CD4-positive, alpha-beta T cell treated with Interleukin-21 for 1 hour (primary cell): ENCODE measurements at regions not wholly inside any gene's neighbourhood (a gene's known extent, or its start where the extent isn't known, plus 50 kb on each side); places are given as distances from the start of the nearest gene placed in this dataset.

ENCODE experiments used
- DNase-seq: peaks from one replicate; pipeline ENCODE4 v3.0.0-alpha.2; 2020

DNA sequence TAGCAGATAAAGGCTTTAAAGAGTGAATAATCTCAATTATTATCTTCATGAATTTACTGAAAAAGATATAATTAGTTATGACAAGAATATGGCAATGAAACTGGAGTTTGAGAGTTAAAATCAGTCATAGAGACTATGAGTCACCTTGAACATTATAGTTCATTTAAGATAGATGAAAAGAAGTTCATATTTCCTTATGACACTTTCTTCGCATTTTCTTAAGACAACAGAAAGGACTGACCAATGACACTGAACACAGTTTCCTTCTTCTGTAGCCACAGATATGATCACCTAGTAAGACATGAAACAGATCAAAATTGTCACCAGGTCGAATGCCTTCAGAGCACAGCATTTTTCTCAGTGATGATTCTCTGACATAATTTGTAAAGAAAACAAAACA lies 202.1 kb downstream of the KLF12 start:
- no peak for DNase-seq

DNA sequence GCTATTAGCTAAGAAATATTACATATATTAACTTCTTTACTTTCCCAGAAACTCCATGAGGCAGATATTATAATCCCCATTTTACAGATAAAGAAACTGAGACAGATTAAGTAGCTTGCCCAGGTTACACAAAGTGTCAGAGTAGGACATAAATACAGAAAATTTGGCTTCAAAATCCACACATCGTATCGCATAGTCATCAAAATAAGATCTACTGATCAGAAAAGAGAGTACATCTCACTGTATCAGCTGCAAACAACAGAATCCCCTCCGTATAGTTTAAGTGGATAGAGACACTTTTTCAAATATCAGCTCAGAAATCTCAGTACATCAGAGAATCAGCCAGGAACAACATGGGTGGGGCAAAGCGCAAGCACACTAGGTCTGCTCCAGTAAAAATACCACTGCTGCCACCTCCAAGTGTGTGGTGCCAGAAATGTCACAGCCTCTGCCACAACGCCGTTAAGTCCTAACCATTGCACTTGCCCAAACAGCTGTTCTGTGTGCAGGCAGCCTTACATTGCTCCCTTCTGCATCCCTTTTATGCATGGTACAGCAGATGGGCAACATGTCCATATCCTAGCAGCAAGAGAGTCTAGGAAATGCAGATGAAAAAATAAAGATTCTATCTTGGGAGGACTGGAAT lies 204.8 kb downstream of the KLF12 start:
- no peak for DNase-seq

DNA sequence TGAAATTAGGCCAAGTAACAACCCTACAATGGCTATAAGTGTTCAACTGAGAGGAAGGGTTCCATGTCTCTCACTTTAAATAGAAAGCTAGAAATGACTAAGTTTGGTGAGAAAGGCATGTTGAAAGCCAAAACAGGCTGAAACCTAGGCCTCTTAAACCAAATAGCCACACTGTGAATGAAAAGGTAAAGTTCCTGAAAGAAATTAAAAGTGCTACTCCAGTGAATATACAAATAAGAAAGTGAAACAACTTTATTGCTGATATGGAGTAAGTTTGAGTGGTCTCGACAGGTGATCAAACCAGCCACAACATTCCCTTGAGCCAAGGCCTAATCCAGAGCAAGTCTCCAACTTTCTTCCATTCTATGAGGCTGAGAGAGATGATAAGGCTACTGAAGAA lies 209.6 kb downstream of the KLF12 start:
- no peak for DNase-seq

DNA sequence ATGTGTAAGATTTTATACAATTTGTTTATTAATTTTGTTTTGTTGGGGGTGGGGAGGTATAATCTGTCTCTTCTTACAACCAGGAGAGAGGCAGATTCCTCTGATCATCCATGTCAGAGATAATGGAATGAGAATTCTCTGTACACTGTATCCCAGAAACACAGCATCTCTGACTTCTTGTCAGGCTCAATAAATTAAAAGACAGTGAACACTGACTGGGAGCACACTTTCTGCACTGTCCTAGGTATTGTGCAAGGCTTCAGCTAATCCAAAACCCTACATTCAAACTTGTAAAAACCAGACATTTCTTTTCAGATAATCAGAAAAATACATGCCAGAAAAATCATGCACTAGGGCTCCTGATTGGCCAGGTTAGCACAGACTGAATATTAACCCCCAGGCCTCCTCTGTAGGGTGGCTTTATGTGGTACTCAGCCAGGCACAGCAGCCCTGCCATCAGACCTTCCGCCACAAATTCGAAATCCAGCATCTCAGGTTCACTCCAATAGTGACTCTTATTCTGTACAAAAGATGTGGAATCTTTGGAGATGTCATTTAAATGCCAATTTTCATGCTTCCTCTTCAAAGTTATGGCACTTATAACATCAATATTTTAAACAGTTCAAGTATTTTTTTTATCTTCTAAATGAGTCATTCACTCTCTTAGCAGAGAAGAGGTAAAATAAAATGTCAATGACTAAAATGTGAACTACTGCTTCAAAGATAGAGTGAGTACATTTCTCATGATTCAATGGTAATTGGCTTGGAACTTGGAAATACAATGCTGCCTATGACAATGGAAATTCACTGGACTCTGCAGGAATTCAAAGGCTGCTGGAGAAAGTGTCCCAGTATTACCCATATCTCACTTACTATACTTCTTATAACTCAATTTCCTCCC lies 211.5 kb downstream of the KLF12 start:
- no peak for DNase-seq

DNA sequence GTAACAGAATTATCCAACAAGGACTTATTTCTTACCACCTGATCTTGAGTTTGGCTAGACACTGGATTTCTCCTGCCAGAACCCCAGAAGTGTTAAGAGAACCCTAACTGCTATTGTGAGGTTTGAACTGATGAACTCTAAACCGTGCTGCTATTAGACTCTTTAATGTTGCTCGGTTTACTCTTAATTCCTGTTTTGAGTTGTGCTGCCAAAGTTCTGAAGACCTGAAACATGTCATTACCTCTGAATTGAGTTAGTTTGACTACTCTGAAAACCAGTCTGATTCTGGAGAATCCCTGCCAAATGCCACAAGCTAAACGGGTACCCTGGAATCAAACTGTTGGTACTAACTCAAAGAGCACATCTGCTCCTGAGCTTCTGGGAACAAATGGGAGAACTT lies 215.5 kb downstream of the KLF12 start:
- DNase-seq = no peak

DNA sequence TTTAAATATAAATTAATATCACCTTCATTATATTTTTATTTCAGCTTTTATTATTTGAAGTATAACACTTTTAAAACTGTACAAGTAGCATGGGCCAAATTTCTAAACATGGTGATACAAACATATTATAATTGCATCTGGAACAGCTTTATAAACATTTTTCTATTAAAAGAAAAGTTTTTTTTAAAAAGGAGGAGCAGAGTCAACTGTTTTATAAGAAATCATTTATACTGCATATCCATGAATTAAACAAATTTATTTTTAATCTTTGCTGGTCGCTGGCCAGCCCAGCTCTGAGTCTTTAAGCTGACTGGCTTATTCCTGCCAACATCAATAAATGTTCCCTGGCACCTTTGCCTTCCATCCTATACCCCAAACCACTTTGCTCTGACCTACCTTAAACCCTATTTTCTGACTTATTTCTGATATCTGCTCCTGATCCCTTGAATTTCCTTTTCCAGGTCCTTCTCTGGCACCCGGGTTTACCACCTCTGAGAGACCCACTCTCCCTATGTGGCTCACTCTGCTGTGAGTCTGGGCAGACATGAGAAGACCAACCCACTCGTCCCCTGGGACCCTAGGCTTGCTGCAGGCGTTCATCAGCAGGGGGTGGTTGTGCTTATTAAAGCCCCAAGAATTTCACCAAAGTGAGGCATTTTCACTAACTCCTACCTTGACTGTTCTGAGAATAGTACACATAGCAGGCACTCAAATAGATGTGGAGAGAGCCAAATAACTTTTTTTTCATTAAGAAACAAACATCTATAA lies 220.3 kb downstream of the KLF12 start:
- DNase-seq = no peak

DNA sequence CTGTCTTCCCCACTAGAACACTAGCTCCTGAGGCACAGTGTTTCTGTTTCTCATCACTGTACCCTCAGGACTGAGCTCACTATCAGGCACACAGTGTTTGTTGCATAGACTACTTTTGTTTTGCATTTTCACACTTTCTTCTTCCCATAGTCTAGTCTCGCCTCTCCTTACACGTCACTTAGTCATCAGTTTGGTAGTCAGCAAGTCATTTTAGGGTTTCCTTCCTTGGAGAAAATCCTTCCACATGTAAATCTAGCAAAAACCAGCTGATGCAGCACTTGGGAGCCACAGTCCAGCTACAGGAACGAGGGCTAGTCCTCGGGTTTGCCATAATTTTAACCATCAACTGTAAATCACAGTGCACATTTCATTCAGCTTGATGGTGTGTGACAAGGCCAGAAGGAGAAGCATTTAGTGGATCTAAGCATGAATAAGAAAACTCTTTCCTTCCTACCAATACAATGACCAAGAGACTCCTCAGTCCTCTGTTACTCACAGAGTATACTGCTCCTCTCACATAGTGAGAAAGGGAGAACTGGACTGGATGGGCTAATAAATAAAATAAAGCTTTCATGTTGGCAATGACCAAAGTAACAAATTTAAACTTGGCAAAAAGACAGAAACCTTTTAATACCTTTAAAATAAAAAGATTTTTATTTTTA lies 221.0 kb downstream of the KLF12 start:
- DNase-seq = peak; percentile 1

DNA sequence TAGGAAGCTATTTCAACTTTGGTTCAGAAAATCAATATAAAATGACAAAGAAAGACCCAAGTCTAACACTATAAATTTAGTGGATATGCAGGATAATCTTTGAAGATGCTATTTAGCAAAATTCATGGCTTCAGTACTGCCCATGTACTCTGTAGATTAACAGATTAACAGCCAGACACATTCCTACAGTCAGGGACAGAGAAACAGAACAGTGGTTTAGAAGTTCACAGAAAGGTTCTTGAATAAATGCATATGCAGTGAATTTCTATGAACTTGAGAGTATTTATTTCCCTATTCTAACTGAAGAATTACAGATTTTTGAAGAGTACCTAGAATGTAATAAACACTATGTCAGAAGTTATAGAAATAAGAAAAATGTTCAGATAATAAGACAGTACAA lies 222.8 kb downstream of the KLF12 start:
- DNase-seq = no peak

DNA sequence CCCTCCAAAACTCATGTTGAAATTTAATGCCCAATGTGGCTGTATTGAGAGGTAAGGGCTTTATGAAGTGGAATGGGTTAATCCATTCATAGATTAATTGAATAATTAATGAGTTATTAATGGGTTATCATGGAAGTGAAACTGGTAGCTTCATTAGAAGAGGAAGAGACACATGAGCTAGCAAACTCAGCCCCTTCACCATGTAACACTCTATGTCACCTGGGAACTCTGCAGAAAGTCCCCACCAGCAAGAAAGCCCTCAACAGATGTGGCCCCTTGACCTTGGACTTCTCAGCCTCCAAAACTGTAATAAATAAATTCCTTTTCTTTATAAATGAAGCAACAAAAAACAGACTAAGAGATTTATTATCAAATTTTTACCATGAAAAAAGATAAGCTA lies 223.5 kb downstream of the KLF12 start:
- no peak for DNase-seq

DNA sequence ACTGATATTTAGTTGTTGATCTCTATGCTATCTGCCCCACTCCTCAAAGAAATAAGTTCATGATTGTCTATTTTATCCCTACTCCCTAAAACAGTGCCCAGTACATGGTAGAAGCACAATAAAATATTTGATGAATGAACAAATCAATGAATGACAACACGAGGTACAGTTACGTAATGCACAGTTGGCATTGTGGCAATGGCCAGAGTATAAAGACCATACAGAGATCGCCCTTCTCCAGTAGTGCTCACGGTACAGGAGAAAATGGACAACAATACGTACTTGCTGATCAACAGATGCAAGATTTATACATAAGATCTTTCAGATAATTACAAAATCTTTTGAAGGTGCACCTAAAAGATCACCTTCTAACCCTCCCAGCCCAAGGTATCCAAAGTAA lies 225.4 kb downstream of the KLF12 start:
- DNase-seq = no peak

DNA sequence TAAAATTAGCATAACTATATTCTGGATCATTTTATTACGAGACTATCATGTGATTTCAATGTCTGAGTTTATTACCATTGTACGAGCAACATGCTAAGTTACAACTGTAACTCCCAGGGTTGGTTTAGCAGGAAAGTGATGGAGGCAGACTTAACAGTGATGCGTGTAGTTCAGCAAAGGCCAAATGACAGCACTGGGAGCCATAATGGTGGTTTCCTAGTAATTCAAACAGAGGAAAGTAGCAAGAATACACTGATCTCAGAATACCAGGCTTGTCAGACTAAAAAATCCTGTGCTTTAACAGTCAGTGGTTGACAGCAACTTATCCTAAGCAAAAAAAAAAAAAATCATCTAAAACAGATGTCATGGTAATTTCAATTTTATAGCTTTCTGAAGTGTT lies 229.6 kb downstream of the KLF12 start:
- no peak for DNase-seq

DNA sequence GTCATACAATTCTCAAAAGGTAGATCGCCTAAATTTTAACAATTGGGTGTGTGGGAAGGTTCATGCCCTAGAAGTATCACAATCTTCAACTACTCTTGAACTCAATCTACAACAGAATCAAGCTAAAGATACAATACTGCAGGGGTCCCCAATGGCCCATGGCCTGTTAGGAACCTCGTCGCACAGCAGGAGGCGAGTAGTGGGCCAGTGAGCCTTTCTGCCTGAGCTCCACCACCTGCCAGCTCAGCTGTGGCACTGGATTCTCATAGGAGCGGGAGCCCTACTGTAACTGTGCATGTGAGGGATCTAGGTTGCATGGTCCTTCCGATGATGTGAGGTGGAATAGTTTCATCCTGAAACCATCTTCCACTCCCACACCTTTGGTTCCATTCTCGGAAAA lies 230.6 kb downstream of the KLF12 start:
- no peak for DNase-seq

DNA sequence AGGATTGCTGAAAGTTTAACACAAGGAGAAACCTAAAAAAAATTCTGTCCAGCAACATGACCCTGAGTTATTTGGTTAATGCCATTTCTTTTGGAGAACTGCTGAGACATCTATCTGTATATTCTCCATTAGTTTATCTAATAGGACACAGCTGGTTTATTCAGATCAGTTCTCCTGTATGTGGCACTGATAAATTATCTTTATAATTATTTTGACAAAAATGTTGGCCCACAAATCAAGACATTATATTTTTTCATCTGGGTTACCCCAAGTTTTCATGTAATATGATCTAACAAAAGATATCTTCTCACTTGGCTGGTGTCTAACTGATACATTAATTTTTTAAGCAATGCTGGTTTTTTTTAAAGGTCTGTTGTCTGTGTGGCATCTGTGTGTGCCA lies 231.4 kb downstream of the KLF12 start:
- no peak for DNase-seq

DNA sequence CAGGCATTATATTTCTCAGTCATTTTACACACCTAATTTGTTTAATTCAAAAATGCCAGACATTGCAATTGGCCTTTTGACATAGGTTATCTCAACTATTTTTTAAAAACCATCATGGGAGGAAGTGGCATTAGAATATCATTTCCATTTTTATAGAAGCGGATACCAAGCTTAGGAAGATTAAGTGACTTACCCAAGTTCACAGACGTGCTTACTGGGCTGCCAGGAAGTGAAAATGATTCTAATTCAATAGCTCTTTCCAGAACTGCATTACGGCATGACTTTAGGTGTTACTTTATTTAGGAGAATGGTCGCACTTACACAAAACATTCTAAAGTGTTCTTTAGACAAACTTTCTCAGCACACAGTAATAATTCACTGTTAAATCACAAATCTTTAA lies 231.9 kb downstream of the KLF12 start:
- DNase-seq = no peak

DNA sequence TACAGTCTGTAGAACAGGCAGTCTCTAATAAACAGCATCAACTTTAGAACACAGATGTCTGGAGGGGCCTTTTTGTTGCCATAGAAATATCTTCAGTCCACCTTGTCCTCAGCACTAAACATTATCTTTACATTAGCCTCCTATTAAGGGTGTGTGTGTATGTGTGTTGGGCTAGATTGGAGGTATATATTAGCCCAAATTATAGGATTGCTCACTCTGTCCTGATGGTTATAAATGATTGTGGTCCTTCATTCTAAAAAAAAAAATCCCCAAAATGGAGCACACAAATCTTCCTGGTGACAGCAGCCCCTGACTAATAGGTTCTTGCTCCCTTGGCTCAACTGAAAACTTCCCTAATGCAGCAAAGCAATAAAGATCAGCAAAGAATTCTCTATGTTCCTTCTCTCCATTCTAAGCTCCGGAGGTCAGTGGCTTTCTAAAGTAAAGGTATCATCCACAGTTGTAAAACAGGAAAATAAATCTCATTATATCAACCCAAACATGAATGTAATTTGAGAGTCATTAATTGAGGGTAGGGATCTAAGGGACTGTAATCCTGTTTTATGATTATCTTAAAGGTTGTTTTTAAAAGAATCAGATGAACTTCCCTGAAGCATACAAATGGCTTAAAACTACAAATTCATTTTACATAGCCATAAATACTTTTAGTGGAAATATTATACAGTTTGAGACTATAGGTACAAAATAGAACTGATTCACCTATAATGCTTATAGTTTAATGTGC lies 232.7 kb downstream of the KLF12 start:
- no peak for DNase-seq

DNA sequence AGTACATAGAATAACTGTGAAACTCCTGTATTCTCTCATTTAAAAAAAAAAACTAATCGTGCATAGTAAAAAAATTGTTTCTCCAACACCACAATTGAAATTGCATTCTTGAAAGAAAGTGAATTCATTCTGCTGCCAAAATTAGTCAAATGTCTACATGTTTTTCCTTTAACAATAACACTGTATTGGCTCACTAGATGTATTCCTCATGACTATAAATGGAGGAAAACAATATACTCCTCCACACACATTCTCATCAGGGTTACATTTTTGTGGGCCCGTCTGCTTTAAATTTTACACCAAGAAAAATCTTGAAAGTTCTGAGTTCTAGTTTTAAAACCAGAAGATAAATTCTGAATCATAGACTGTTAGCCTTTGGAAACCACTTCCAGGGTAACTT lies 233.6 kb downstream of the KLF12 start:
- DNase-seq = no peak

DNA sequence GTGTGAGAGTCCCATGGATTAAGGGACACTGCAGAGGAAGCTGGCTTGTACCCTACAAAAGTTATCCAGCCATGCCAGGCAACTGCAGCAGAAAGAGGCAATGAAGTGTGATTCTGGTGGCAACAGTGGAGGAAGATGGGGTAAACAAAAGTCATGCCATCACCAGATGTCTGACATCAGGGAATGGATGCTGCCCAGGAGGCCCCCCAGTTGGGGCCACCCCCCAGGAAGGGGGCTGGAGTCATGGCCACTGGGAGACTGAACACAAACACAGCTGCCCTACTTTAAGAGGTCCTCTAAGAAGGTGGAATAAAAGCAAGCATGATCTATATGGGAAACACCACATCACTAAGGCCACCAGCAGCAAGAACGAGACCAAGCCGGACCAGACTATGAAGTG lies 235.3 kb downstream of the KLF12 start:
- no peak for DNase-seq

DNA sequence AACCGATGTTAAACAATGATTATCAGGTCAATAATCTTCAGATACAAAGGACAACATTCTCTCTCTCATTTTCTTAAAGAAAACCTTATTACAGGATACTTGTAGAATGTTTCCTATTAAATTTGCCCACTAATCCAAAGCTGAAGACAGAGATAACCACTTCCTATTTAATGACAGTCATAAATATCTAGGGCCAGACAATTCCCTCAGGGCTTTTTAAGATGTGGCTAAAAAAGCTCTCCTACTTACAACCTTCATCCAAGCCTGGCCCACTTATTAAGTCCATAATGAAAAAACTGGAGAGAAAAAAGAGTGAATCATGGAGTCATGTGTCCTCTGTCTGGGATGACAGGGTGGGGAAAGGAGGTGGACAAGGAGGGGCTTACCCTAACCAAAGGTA lies 235.9 kb downstream of the KLF12 start:
- DNase-seq = no peak

DNA sequence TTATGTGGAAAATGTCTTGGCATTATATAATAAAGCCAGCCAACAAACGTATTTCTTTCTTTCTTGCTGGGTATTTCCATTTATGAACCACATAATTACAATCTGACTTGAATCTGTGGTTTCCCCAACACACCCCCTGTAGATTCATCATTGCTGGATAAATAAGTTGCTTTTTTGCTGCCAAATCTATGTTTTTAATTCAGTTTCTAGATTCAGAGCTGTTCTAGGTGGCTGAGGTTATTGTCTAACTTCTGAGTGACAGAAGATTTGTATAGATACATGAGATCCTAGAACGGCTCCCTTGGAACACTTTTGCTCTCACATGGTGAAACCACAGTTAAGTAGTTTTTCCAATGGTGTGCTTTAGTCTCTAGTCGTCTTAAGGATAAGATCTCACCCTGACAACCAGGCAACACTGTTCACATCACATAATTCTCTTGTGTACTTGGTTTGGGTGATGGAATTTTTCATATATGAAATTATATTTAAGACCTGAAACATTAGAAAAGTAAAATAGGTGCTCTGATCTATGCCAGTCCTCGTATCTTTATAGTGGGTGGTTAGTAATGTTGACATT lies 239.1 kb downstream of the KLF12 start:
- no peak for DNase-seq

DNA sequence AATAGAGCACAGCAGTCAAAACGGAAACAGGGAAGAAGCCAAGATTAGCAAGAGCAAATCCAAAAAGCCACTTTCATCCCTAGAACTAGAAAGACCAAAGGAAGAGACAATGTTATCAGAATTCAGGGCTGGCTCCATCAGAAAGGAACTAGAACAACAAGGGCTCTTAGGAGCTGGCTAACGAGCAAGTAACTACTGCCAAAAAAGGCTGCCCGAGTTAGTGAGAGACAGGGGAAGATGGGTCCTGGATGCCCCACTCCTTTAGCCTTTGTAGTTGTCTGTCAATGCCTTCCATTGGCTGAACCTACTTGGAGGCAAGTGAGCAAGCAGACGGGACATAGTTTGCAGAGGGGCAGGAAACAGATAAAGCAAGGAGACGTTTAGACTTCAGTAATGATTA lies 240.4 kb downstream of the KLF12 start:
- DNase-seq = no peak

DNA sequence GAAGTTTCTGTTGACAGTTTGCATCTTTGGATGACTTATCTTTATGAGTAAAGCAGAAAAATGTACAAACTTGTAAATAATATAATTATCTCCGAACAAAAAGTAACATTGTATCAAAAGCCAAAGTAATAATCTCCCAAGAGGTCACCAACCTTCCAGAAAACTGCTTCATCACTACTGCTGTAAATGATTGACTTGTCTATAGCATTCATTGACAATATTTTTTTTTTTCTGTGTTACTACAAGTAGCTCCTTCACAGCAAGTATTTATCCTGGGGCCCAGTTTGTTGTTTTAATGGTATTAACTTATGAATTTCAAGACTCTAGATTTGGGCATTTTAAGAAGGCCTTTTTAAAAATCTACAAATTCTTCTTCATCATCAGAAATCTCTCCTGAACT lies 242.4 kb downstream of the KLF12 start:
- DNase-seq = no peak

DNA sequence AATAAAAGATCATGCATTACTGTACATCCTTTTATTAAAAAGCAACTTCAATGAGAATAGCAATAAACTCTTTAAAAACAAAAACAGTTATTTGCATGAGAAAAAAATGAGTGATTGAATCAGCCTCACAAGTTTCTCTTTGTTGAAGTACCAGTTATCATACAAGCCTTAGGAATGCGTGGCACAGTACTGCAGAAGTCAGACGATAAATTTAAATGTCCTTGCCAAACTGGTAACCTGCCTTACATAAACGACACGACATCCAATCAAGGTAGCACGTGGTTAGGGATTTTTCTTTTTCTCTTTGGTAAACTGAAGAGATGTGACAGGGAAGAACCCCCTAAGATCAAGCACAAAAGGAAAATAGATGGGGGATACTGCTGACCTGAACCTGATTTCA lies 251.0 kb downstream of the KLF12 start:
- DNase-seq = no peak
